OCI-LY1 (cell line): ENCODE measurements at regions not wholly inside any gene's neighbourhood (a gene's known extent, or its start where the extent isn't known, plus 50 kb on each side); places are given as distances from the start of the nearest gene placed in this dataset.

ENCODE experiments used
- CTCF ChIP-seq: fragments of 200-600 bp; sonication (generic), shearing (Covaris generic); IDR thresholded peaks from 2 replicates; pipeline ENCODE4 v1.5.1; 2017; ENCODE audit warnings: mild to moderate bottlenecking, antibody characterized with exemption, low read length, moderate library complexity, mixed read lengths
- EZH2 ChIP-seq: fragments of 200-600 bp; sonication (generic), shearing (Covaris generic); IDR thresholded peaks from 2 replicates; pipeline ENCODE4 v1.8.0; 2017; ENCODE audit warnings: borderline replicate concordance, mixed run types, mild to moderate bottlenecking, antibody characterized with exemption, low read length, moderate library complexity, mixed read lengths

GRCh38 chr20:24321973-24322372, 147.5 kb upstream of the SYNDIG1 start:
- TF ChIP-seq EZH2 = no peak
- TF ChIP-seq CTCF = no peak
